A549 (cell line): ENCODE measurements at regions not wholly inside any gene's neighbourhood (a gene's known extent, or its start where the extent isn't known, plus 50 kb on each side); places are given as distances from the start of the nearest gene placed in this dataset.

Experiments
- CTCF ChIP-seq: fragments of >200 bp; sonication (Bioruptor Twin); formaldehyde crosslinking; IDR thresholded peaks from 3 replicates; pipeline ENCODE4 v1.5.1; 2016
- GATA3 ChIP-seq: IDR thresholded peaks from 2 replicates; pipeline ENCODE4 v1.6.1; 2012; ENCODE audit warnings: borderline replicate concordance
- PBX3 ChIP-seq: IDR thresholded peaks from 2 replicates; pipeline ENCODE4 v1.6.1; 2012
- RCOR1 ChIP-seq: fragments of 150-350 bp; IDR thresholded peaks from 2 replicates; pipeline ENCODE4 v1.6.1; 2014; ENCODE audit warnings: antibody characterized with exemption, low read length, low read depth

GRCh38 chr7:46432708-46433107 lies 511.6 kb upstream of the IGFBP3 start:
- TF ChIP-seq CTCF (no peak), PBX3 (no peak), GATA3 (peak; percentile 96), RCOR1 (no peak)
